Right cardiac atrium (tissue), 5 donors: ENCODE measurements at regions not wholly inside any gene's neighbourhood (a gene's known extent, or its start where the extent isn't known, plus 50 kb on each side); places are given as distances from the start of the nearest gene placed in this dataset.
A peak's percentile ranks its signal among the peaks of the same experiment; 100 is the strongest.

Experiments
- ATAC-seq, 2 donors: fragments of 200-7000 bp; cut with Tn5 transposase; one replicate each; pipeline versions ENCODE4 v1.8.0 to v1.9.1; 2020; ENCODE audit warnings: moderate library complexity in 2 of 2, mild to moderate bottlenecking in 1 of 2
- DNase-seq, 3 donors: peaks; one replicate each; pipeline ENCODE4 v3.0.0-alpha.2; 2020
- H3K27ac ChIP-seq: one replicate; pipeline ENCODE4 v1.5.1; 2013; ENCODE audit warnings: mild to moderate bottlenecking, low read length, control low read depth, moderate library complexity
- H3K27me3 ChIP-seq: one replicate; pipeline ENCODE4 v1.6.1; 2013; ENCODE audit not compliant: control insufficient read depth, insufficient read depth
- H3K4me1 ChIP-seq: one replicate; pipeline ENCODE4 v1.6.1; 2013; ENCODE audit warnings: low read length; ENCODE audit not compliant: control insufficient read depth, insufficient read depth
- H3K4me3 ChIP-seq: one replicate; pipeline ENCODE4 v1.5.1; 2013; ENCODE audit warnings: low read length, control low read depth
- H3K9me3 ChIP-seq: one replicate; pipeline ENCODE4 v1.6.1; 2013; ENCODE audit warnings: low read length; ENCODE audit not compliant: control insufficient read depth
- WGBS: extraction: QIAGEN DNeasy Blood & Tissue Kit; methylation state at CpG from one replicate; pipeline ENCODE4 v1.1.7; 2013; 5-methylcytosine and 5-hydroxymethylcytosine counted together
- intact Hi-C, 4 donors: fragments of 100-400 bp; cut with DNase I; formaldehyde crosslinking; loops; one replicate each; pipeline versions ENCODE4 v1.11.0 to v1.14.0; 2022 to 2023
- donor health status: healthy with polysubstance abuse.
- donor health status: DM: no; HTN: yes; CAD: no.
- donor health status: DM: no; HTN: no; CAD: no.
- donor health status: DM: no; HTN: yes; CAD: no; lungs with severe emphysema.
- donor health status: DM: yes; HTN: yes; CAD: no.

DNA sequence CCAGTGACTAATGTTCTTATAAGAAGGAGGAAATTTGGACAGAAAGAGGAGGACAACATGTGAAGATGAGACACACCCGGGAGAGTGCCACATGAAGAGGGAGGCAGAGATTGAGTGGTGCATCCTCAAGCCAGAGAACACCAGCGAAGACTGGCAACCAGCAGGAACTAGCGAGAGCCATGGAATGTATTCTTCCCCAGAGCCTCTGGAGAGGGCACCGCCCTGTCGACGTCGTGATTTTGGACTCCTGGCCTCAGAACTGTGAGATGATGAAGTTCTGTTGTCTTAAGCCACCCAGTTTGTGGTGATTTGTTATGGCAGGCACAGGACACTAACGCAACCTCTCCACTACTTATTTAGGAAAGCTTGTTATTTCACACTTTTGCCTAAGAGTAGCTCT, 196.0 kb upstream of the TLL1 start:
- Histone ChIP-seq H3K4me3 (no peak overlapping the region), H3K27me3 (no peaks in the 10 kb centered on the region), H3K9me3 (no peaks in the 10 kb centered on the region), H3K4me1 (no peaks in the 10 kb centered on the region), H3K27ac (no peak overlapping the region)
- DNase-seq (no peak), ATAC-seq (no peak)
- intact Hi-C loops, result no loop called here
- 81% methylated on average over 8 of the region's 8 CpGs for WGBS

DNA sequence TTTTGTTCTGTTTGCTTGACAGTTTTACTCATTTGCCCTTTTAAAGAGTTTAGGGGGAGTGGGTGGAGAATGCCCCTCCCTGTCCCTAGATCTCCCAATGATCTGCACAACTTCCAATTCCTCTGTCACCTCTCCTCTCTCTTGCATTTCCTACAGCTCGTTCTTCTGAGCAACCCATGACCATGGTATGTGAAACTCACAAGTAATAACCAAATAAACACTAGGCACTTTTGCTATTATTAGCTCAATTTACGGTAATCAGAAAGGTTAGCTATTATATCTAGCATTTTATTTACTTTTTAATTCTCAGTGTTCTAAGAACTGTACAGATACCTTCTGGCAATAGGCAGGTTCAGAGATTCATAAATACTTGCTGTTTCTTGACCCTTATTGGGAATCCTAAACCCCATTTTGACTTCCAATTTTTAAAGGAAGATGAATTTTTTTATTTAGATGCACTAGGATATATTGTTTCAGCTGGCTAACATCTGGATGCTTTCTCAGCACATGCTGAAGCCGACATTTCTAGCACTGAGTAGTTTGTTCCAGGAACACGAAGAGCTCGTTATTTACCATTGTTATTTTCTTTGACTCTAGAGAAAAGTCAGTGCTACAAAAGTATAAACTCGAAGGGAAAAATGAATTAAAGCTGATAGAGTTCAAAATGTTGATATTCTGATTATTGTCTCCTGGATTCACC, 194.7 kb upstream of the TLL1 start:
- 65% methylated on average over 6 of the region's 6 CpGs for WGBS
- Histone ChIP-seq H3K27me3 (no peaks in the 10 kb centered on the region), H3K9me3 (no peaks in the 10 kb centered on the region), H3K4me1 (no peaks in the 10 kb centered on the region), H3K27ac (no peak overlapping the region), H3K4me3 (no peak overlapping the region)
- intact Hi-C loops, result no loop called here
- ATAC-seq (no peak), DNase-seq (no peak)

DNA sequence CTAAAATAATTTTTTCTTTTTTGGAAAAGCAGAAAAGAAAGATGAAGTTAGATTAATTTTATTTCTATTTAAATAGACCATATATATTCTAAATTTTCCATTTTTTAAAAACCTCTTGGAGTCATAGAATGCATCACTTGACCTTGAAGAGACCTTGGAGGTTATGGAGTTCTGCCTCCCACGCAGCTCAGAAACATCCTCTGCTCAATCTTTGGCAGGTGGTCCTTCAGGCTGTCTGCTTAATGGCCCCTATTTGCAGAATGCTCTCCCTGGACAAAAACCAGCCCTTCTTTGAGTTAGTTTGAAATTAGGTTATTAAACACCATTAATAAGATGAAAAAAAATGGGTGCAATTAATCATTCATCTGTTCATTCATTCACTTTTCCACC, 194.1 kb upstream of the TLL1 start:
- H3K27ac ChIP-seq, result no peak overlapping the region
- H3K9me3 ChIP-seq, result no peaks in the 10 kb centered on the region
- no peak overlapping the region for H3K4me3 ChIP-seq
- no peak for ATAC-seq
- H3K4me1 ChIP-seq, result no peaks in the 10 kb centered on the region
- intact Hi-C loops, result no loop called here
- 87% methylated on average over 1 of the region's 1 CpG for WGBS
- H3K27me3 ChIP-seq, result no peaks in the 10 kb centered on the region
- DNase-seq, result no peak

DNA sequence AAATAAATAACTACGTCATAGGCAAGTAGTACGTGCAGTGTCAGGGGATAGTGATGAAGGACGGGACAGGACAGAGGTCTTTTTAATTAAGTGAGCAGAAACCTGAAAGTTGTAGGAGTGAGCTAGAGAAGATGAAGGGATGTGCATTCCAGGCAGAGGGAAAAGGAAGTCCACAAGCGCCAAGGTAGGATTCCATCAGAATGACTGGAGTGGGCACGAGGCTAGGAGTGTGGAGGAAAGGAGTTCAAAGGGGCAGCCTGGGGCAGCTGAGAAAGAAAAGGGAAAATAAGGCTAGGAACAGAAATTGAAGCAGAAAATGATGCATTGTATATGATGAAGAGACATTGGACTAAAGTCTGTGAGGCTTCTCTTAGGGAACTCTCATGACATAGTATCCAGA, 192.2 kb upstream of the TLL1 start:
- no peaks in the 10 kb centered on the region for H3K9me3 ChIP-seq
- no peak for DNase-seq
- intact Hi-C loops, result no loop called here
- H3K4me1 ChIP-seq, result no peaks in the 10 kb centered on the region
- H3K27ac ChIP-seq, result no peak overlapping the region
- no peak for ATAC-seq
- no peaks in the 10 kb centered on the region for H3K27me3 ChIP-seq
- H3K4me3 ChIP-seq, result no peak overlapping the region
- 91% methylated on average over 5 of the region's 5 CpGs for WGBS

DNA sequence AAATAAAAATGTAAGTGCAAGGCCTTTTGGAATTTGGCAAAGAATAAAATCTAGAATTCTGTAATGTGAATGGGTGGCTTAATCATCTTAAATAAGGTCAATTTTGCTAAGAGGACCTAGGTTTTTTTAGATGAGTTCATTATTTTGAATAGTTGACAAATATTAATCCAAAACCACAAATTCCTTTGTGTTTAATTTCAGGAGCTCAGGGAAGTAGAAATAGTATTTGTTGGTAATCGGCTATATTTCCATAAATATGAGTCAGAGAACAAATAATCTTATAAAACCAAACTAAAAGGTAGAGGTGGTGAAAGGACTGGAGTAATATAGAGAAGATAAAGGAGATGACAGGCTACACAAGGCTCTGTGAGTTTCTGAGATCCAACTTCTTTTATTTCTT, 190.4 kb upstream of the TLL1 start:
- Histone ChIP-seq H3K4me3 (no peak overlapping the region), H3K9me3 (no peaks in the 10 kb centered on the region), H3K4me1 (no peaks in the 10 kb centered on the region), H3K27me3 (no peaks in the 10 kb centered on the region), H3K27ac (no peak overlapping the region)
- intact Hi-C loops, result no loop called here
- DNase-seq (no peak), ATAC-seq (no peak)
- WGBS, result 0% methylated on average over 1 of the region's 1 CpG

DNA sequence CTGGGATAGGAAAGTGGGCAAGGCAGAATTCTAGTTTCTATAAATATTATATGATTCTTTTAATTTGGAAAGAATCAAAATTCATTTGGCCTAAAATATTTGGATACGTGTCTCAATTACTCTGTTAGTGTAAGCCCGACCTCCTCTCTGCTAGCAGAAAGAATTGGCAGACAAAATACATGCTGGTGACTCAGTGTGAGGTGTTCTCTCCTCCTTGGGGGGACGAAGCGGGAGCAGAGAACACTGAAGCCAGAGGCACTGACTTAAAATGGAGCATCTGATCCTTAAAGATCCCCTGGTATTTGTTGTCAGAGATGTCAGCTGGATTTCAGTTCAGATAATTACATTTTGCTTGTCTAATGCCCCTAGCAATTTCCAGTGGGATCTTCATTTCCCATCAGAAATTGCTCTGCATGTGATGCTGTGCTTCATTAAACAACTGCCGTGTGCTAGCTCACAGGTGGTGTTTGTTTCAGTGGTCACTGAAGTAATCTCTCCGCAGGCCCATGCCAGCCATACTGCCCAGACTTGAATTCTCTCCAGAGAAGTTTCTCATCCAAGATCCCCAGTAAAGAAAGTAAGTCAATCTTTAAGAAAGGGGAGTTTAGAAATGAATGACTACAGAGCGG, 188.7 kb upstream of the TLL1 start:
- H3K9me3 ChIP-seq, result no peaks in the 10 kb centered on the region
- WGBS, result 75% methylated on average over 7 of the region's 7 CpGs
- H3K27ac ChIP-seq, result no peak overlapping the region
- DNase-seq (no peak), ATAC-seq (peak; percentile 68 to 75)
- no peaks in the 10 kb centered on the region for H3K4me1 ChIP-seq
- no peak overlapping the region for H3K4me3 ChIP-seq
- no peaks in the 10 kb centered on the region for H3K27me3 ChIP-seq
- intact Hi-C loops, result no loop called here

DNA sequence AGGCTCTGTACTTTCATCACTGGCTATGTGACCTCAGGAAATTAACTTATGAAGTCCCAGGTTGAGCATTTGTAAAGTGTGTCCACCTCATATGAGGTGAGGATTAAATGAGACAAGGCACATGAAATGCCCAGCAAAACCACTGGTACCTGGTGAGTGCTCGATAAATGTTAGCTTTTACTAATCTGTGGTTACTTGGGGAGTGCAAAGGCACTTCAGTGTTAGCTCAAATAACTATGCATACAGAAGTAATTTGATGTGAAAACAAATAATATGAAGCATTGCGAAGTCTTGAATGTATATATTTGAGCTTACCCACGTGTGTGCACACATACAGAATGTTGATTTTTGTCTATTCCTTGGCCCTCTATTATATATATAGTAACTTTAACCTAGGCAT, 186.3 kb upstream of the TLL1 start:
- Histone ChIP-seq H3K27ac (no peak overlapping the region), H3K9me3 (no peaks in the 10 kb centered on the region), H3K4me1 (no peaks in the 10 kb centered on the region), H3K27me3 (no peaks in the 10 kb centered on the region), H3K4me3 (no peak overlapping the region)
- DNase-seq (no peak), ATAC-seq (no peak)
- 97% methylated on average over 3 of the region's 3 CpGs for WGBS
- intact Hi-C loops, result no loop called here

DNA sequence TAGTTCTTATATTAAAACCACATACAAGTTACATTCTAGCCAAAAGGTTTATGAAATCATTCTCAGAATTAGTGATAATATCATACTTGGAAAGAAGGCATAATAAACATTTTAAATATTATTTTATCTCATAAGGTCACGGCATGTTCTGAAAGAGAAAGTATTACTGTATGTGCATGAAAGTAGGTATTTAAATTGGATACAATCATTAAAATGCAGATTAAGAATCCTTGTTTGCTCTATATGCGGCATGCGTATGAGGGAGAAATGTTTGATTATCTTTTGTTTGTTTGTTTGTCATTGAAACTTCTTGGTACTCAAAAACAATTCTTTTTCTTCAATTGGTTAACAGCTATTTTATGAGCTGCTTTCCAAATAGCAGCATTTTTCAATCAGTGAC, 183.9 kb upstream of the TLL1 start:
- Histone ChIP-seq H3K4me3 (no peak overlapping the region), H3K9me3 (no peaks in the 10 kb centered on the region), H3K4me1 (no peaks in the 10 kb centered on the region), H3K27me3 (no peaks in the 10 kb centered on the region), H3K27ac (no peak overlapping the region)
- ATAC-seq (no peak), DNase-seq (no peak)
- intact Hi-C loops, result no loop called here
- WGBS, result 82% methylated on average over 3 of the region's 3 CpGs

DNA sequence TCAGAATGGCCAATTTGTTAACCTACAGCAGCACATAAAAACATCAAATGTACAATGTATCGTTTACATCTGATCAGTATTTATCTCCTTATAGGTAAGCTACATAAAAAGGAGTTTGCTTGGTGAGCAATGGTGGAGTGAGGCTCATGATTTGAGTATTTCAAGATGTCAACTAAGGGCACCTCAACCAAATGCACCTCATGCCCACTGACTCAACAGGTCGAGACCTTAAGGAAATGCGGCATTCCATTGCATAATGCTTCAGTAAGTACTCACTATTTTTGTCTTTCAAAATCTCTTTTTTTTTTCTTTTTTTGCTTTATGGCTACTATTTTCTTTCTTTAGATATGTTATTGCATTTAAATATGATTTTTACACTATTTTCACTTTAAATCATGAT, 181.0 kb upstream of the TLL1 start:
- H3K27ac ChIP-seq, result no peak overlapping the region
- DNase-seq, result no peak
- intact Hi-C loops, result no loop called here
- no peaks in the 10 kb centered on the region for H3K27me3 ChIP-seq
- no peaks in the 10 kb centered on the region for H3K4me1 ChIP-seq
- WGBS, result 98% methylated on average over 3 of the region's 3 CpGs
- no peak for ATAC-seq
- no peak overlapping the region for H3K4me3 ChIP-seq
- H3K9me3 ChIP-seq, result no peaks in the 10 kb centered on the region

DNA sequence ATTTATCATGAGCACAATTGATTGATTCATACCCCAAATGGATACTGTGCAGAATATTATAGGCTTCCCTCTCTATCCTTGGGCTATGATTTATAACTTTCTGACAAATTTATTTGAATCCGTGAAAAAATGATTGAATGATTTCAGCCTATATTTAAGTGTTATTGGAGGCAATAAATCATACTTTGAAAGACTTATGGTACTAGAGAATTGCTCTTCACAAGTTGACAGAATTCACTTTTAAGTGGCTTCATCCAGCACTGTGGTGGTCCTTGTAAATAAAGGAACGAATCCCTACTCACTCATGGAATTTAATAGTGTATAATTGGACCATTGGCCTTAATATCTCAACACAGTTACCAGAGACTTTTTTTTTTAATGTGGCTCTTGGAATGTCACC, 174.8 kb upstream of the TLL1 start:
- no peak for DNase-seq
- H3K27ac ChIP-seq, result no peak overlapping the region
- no peak overlapping the region for H3K4me3 ChIP-seq
- no peaks in the 10 kb centered on the region for H3K4me1 ChIP-seq
- no peaks in the 10 kb centered on the region for H3K9me3 ChIP-seq
- no peaks in the 10 kb centered on the region for H3K27me3 ChIP-seq
- WGBS, result 49% methylated on average over 2 of the region's 2 CpGs
- intact Hi-C loops, result no loop called here
- no peak for ATAC-seq

DNA sequence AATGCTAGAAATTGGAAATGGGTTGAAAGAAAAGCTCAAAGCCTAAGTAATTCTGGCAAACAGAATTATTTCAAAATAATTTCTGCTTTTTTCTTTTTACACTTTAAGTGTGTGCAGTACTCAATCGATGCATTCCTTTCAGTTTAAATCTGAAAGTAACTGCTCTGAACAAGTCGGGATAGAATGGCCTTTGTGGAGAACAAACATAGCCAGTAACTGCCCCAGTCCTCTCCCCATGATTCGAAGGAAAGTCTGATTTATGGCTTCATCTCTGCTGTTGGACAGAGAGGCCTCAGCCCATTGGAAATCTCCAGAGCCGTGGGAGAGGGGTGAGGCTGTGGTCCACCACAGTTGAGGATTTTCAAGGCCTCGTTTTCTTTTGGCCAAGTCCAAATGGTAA, 174.0 kb upstream of the TLL1 start:
- DNase-seq, result no peak
- Histone ChIP-seq H3K4me3 (no peak overlapping the region), H3K4me1 (no peaks in the 10 kb centered on the region), H3K27ac (no peak overlapping the region), H3K27me3 (no peaks in the 10 kb centered on the region), H3K9me3 (no peaks in the 10 kb centered on the region)
- no peak for ATAC-seq
- intact Hi-C loops, result no loop called here
- 87% methylated on average over 5 of the region's 5 CpGs for whole genome bisulfite sequencing

DNA sequence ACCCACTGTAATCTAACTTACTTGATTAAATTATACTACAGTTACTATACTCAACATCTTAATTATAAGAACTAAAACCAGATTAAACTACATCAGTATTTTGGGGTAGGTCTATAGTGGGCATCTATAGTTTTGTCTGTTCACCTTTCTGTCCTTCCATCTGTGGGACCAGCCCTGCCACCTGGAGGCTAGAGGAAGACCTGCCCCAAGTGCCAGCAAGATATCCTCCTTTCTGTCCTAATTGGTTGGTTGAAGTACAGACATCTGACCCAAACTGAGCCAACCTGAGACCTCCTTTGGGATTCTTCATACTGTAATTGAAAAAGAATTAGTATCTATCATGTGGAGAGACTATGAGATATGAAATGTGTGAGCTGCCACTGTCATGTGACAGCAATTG, 172.2 kb upstream of the TLL1 start:
- ATAC-seq (no peak), DNase-seq (no peak)
- Histone ChIP-seq H3K27ac (no peak overlapping the region), H3K27me3 (no peaks in the 10 kb centered on the region), H3K9me3 (no peaks in the 10 kb centered on the region), H3K4me3 (no peak overlapping the region), H3K4me1 (no peaks in the 10 kb centered on the region)
- intact Hi-C loops, result no loop called here
